ENCODE measurements at regions not wholly inside any gene's neighbourhood (a gene's known extent, or its start where the extent isn't known, plus 50 kb on each side); places are given as distances from the start of the nearest gene placed in this dataset.

- TF ChIP-seq, protein P1, sequence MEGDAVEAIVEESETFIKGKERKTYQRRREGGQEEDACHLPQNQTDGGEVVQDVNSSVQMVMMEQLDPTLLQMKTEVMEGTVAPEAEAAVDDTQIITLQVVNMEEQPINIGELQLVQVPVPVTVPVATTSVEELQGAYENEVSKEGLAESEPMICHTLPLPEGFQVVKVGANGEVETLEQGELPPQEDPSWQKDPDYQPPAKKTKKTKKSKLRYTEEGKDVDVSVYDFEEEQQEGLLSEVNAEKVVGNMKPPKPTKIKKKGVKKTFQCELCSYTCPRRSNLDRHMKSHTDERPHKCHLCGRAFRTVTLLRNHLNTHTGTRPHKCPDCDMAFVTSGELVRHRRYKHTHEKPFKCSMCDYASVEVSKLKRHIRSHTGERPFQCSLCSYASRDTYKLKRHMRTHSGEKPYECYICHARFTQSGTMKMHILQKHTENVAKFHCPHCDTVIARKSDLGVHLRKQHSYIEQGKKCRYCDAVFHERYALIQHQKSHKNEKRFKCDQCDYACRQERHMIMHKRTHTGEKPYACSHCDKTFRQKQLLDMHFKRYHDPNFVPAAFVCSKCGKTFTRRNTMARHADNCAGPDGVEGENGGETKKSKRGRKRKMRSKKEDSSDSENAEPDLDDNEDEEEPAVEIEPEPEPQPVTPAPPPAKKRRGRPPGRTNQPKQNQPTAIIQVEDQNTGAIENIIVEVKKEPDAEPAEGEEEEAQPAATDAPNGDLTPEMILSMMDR (IDR thresholded peaks at IDR 0.05): no peak
- no peak for TF ChIP-seq POLR2A (IDR thresholded peaks at IDR 0.05)
Observed at GRCh38 chr3:181183764-181184163, 194.2 kb upstream of the DNAJC19 start.

Data from body of pancreas (tissue), 4 donors.